ENCODE measurements at regions not wholly inside any gene's neighbourhood (a gene's known extent, or its start where the extent isn't known, plus 50 kb on each side); places are given as distances from the start of the nearest gene placed in this dataset.
"Not testable (repeated sequence)": the region's sequence is repeated elsewhere in the genome, so short reads cannot be mapped to it uniquely, and the experiment has no call there.

DNA sequence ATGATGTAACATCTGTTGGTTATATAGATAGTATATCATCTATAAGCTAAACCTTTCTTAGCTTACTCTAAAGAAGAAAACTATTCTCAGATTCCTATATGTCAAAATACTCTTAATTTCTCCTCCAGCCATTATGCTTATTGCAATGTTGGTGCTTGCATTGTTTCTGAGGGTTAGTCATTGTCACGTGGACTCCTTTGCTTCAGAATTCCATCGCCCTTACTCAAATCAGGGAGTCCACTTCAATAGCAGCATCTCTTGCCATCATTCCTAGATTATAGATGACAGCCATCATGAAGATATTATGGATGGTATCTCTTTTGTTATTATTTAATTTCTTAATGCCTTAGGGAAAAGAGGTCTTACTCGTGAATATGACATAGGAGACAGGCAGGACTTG is 776.1 kb downstream of the TENT5A start:
- no peak overlapping the region for H3K4me3 ChIP-seq
- no peak overlapping the region for H3K27ac ChIP-seq

DNA sequence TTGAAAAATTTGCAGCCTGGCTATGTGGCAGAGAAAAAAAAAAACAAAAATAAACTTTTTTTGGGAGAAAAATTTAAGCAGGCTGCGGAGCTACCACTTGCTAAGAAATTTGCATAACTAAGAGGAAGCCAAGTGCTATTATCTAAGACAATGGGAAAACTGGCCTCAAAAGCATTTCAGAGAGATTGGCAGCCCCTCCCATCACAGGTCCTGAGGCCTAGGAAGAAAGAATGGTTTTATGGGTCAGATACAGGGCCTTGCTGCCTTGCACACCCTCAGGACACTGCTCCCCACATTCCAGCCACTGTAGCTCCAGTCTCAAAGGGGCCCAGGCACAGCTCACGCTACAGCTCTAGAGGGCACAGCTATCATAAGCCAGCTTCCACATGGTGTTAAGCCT is 777.9 kb downstream of the TENT5A start:
- H3K4me3 ChIP-seq = no peak overlapping the region
- H3K27ac ChIP-seq = no peak overlapping the region

DNA sequence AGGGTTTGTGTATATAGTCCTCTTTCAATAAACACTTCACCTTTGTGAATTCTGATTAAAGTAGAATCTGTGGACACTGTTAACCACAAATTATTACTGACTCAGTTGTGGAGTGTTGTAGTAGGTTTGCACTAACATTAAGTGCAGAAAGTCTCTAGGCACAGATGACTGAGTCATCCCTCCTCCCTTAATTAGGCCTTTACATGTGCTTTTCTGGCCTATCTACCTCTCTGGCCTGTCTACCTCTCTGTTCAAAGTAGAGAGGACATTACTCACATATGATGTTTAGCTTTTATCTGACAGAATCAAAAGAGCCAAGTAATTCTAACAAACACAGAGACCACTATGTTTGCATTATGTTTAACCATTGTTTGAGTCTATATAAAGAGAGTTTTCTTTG is 783.0 kb downstream of the TENT5A start:
- Histone ChIP-seq H3K27ac (no peak overlapping the region), H3K4me3 (no peak overlapping the region)

DNA sequence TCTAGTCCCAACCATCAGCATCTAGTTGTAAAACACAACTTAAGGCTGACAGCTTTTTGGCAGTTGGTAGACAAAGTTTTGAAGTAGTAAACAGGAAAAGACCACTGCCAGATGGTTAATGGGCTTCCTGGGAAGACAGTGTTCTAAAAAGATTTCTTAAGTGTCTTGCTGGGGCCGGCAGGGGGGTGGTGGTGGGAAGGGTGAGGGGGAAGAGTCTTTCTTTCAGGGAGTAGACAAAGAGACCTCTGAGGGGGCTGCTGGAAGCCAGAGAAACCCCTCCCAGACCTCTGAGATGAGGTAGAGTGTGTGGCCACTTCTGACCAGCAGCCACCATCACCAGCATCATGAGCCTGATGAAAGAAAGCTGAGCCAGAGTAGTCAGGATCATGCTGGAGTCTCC is 784.9 kb downstream of the TENT5A start:
- Histone ChIP-seq H3K27ac (no peak overlapping the region), H3K4me3 (no peak overlapping the region)

DNA sequence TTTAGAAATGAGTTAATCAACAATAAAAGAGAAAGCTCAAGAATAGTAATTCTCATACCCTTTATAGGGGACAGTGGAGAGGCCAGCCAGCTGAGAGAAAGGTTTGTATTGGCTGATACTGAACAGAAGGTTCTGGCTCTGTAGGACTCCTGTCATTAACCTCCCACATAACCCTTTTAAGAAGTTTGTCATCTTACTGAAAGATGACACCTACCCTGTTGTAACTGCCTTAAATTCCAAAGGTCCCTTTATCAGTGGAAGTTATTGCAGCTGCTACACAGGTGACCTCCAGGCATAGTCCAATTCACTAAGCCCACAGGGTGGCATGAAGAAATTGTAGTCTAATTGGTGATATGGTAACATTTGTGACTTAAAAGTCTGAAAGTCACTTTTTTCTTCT is 790.1 kb downstream of the TENT5A start:
- H3K4me3 ChIP-seq = no peak overlapping the region
- H3K27ac ChIP-seq = no peak overlapping the region

DNA sequence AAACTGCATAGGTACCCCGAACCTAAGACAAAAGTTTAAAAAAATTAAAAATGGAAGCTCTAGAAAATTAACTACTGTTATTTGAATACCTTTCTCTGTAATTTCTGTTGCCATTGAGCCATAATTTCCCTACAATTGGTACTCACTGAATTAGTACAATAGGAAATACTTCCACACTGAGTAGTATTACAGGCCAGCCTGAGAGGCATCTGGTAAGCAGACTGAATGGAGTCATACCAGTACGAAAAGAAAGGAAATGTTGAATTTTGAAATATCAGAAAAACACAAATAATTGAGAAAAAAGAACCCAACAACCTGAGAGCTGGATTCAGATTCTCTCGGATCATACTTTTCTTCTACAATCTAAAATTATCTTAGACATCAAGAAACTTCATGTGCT is 791.3 kb downstream of the TENT5A start:
- H3K27ac ChIP-seq = no peak overlapping the region
- H3K4me3 ChIP-seq = no peak overlapping the region

DNA sequence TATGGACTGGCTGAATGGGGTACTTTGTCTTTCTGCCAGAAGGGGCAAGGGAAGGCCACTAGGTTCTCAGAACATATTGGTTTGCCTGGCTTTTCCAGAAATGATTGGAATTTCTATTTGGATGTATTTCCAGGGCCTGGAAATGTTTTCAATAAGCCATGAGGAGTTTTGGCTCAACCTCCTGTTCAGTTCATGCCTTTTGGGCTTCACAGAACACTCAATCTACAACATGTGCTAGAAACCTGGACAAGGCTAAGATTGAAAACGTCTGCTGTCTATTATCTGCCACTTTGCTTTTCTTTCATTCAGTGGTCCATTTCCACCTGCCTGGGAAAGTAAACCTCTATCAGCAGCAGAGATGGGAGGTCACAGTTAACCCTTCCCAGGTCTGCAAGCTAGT is 793.4 kb downstream of the TENT5A start:
- H3K4me3 ChIP-seq = no peak overlapping the region
- peak overlapping the region in 1 of 21 experiments; percentile 37 for H3K27ac ChIP-seq

DNA sequence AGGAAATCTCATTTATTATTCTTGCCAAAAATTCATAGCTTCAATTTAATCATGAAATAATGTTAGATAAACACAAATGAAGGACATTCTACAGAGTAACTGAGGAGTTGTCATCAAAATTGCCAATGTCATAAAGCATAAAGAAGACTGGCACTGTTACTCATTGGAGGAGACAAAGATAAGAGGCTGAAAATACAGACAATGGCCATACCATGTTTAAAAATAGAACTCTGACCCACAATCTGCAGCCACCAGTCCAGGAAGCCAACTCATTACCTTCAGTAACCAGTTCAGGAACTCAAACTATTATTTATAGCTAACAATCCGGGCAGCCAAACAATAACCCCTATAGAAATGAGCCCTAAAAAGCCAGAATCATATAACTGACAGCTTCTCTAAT is 795.6 kb downstream of the TENT5A start:
- Histone ChIP-seq H3K4me3 (no peak overlapping the region), H3K27ac (no peak overlapping the region)

DNA sequence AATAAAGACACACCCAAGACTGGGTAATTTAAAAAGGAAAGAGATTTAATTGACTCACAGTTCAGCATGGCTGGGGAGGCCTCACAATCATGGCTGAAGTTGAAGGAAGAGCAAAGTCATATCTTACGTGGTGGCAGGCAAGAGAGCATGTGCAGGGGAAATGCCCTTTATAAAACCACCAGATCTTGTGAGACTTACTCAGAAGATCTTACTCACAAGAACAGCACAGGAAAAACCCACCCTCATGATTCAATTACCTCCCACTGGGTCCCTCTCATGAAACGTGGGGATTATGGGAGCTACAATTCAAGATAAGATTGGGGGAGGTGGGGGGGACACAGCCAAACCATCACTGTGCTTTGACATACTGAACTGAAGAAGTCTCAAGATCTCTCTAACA is 800.0 kb downstream of the TENT5A start:
- H3K4me3 ChIP-seq = not testable (repeated sequence)

DNA sequence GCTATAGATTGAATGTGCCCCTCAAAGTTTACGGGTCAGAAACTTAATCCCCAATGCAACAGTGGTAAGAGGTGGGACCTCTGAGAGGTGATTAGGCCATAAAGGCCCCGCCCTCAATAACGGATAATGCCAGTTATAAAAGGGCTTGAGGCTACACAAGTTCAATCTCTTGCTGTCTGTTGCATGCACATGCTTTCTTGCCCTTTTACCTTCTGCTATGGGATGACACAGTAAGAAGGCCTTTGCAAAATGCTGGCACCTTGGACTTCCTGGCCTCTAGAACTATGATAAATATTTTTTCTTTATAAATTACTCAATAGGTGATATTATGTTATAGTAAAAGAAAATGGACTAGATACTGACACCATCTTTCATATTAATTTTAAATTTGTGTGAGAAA is 806.1 kb downstream of the TENT5A start:
- H3K4me3 ChIP-seq = no peak overlapping the region
- no peak overlapping the region for H3K27ac ChIP-seq

More for the DNA sequence above, 800.0 kb downstream of the TENT5A start:
- not testable (repeated sequence) for H3K27ac ChIP-seq

DNA sequence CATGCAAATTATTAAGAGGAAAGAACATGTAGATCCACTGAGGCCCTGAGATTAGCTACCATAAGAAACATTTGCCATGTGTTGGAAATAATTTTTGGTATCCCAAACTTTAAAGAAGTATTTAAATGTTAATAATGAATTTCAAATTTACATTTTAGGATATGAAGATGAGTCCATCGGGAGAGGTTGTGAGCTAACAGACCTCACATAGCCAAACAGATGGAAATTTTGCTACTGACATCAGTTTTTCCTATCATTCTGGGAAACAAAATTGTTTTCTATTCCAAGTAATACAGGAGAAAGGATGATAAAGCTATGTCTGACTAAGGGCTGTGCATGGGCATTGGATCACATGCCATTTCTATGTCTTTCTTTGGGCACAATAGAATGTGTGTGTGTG is 809.6 kb downstream of the TENT5A start:
- no peak overlapping the region for H3K4me3 ChIP-seq
- no peak overlapping the region for H3K27ac ChIP-seq

DNA sequence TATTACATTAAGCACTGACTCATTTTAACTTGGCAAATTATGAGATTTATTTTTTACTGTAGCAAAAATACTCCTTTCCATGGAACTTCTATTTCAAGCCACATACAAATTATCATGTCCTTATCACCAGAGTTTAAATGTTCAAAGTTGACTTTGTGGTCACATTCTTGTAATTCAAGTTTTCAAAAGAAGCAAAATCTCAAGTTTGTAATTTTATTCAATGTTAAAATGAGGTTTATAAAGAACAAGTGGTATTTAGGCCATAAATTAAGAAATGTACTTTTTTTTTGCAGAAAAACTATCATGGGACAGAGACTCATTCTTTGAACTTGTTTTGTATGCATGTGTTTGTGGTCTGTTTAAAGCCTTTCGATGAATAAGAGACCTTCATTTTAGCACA is 811.5 kb downstream of the TENT5A start:
- H3K27ac ChIP-seq = no peak overlapping the region
- no peak overlapping the region for H3K4me3 ChIP-seq

DNA sequence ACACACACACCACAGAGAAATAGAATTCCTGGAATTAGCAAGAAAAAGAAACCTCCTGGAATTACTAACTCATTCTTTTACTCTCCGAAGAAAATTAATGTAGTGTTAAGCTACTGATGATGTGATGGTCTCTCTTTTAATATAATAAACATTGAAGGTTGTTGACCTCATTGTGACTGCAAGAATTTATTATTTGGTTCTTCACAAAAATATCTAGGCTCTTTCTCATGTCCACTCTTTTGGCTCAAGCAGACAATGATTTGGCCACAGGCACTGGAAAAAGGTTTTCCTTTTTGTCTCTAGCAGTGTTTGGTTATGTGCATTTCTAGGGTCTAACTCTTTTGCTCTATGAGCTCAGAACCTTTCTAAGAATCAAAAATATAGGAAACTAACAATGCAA is 811.9 kb downstream of the TENT5A start:
- Histone ChIP-seq H3K27ac (no peak overlapping the region), H3K4me3 (no peak overlapping the region)

DNA sequence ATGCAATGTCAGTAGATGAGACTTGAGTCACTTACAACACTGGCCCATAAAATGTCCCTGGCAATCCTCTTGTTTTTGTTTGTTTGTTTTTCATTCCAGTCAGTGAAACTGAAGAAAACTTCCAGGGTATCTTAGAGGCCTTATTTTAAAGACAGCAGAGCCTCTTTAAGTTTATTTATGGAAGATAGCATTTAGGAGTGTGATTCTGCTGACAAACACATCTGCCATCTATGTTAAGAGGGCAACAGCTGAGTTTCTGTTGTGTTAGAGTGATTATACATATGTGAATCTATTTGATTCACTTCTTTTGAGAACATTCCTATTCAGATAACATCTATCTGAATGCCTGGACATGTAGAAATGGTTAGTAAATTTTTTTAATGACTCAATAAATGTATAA is 812.6 kb downstream of the TENT5A start:
- Histone ChIP-seq H3K4me3 (no peak overlapping the region), H3K27ac (no peak overlapping the region)

DNA sequence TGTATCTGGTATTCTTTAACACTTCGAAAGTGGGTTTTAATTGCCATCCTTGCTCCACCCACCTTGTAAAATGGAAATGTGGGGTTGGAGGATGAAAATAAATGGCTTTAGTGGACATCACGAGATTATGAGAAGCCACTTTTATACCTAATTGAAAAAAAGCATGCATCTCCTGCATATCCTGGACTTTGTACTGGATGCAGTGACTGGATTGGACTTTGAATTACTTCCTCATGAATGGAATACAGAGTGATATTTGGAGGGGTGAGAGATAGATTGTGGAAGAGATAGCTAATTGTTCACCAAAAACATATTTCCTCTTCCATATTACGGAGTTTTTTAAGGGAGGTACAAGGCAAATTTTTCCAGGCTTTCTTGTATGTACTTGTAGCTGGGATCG is 813.0 kb downstream of the TENT5A start:
- H3K4me3 ChIP-seq = no peak overlapping the region
- no peak overlapping the region for H3K27ac ChIP-seq

DNA sequence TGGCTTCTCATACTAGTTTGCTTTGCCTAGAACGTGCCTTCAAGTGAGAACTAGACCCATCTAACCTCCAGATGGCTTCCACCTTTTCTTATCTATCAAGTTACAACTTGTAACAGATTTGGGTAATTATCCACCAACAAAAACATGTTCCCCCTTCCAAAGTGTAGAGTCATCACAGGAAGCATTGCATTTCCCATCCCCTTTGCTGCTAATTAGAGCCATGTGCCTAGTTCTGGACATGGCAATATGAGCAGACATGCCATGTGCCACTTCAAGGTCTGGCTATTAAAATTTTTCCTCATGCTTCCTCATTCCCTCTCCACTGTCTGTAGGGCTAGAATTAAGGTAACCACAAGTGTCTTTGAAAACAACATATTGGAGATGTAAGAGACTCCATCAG is 814.4 kb downstream of the TENT5A start:
- Histone ChIP-seq H3K4me3 (no peak overlapping the region), H3K27ac (no peak overlapping the region)

DNA sequence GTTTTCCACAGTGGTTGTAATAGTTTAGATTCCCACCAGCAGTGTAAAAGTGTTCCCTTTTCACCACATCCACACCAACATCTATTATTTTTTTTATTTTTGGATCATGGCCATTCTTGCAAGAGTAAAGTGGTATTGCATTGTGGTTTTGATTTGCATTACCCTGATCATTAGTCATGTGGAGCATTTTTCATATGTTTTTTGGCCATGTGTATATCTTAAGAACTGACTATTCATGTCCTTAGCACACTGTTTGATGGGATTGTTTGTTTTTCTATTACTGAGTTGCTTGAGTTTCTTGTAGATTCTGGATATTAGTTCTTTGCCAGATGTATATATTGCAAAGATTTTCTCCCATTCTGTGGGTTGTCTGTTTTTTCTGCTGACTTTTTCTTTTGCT is 820.1 kb downstream of the TENT5A start:
- no peak overlapping the region for H3K27ac ChIP-seq
- no peak overlapping the region for H3K4me3 ChIP-seq

DNA sequence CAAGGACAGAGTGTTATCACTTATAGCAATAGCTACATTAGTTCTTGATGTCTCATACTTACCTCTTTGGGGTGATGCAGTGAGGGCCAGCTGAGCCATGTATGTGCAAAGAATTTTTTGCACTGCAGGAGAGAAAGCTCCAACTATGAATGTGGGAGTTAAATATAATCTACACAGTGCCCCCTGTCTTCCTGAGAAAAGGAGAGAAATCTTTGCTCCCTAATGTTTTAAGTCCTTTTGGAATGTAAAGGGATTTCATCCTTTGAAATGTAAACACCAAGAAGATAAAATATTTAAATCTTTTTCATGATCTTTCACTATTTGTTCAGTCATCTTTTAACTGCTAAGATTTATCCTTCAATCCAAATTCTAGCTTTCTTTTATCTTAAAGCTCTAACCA is 822.1 kb downstream of the TENT5A start:
- no peak overlapping the region for H3K27ac ChIP-seq
- H3K4me3 ChIP-seq = no peak overlapping the region

DNA sequence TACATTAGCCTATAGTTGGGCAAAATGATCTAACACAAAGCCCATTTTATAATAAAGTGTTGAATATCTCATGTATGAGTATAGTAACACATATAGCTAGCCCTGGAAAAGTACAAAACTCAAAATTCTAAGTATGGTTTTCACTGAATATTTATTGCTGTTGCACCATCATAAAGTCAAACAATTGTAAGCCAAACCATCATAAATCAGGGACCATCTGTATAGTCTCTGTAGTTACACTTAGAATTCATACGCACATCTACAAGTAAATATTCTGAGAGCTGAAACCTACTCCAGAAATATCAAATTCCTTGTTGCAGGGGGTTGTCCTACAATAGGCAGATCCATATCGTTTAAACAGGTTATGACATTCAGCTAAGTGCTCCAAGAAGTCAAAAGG is 817.3 kb downstream of the BCKDHB start:
- H3K4me3 ChIP-seq = no peak overlapping the region
- H3K27ac ChIP-seq = no peak overlapping the region

DNA sequence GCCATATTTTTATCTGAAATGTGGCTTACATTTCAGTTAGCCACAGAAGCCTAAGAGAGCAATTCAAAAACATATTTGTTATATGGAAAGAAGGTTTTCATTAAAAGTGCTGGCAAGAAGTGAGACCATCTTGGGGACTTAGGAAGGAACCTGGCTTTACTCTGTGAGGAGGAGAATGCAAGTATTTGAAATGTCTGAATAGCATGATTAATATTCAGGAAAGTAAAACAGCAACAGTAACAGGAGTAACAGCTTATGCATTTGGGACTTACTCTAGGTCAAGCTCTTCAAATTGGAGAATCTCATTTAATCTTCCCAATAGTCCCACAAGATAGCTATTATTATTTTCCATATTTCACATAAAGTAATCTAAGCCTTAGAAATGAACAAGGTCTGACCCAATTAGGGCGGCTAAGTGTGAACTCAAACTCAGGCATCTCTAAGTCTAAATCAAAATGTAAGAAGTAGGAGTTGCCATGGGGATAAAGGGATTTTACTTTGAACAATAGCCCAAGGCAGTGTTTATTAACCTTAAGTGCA is 816.5 kb downstream of the BCKDHB start:
- no peak overlapping the region for H3K4me3 ChIP-seq
- no peak overlapping the region for H3K27ac ChIP-seq

DNA sequence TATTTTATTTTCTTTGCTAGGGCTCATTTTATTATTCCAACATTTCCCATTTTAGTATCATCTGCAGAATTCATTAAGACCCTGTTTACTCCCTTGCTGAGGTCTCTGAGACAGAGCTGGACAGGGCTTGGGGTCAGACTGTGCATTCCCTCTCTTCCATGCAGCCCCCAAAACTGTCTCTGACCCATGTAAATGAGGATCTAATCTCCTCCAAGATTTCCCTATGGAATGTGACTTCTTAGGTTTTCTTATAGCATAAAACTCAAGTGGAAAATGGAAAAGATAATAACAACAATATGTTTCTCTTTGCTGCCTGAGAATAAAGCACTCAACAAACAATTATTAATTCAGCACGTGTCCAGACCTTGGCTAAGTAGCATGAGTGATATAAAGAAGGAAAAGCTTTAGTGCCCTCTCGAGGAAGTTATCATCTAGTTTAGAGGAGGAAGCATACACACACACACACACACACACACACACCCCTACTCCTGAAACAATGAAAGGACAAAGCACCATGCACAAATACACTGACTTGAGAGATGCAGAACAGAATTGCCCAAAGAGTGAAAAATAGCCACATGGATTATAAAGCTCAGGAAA is 815.5 kb downstream of the BCKDHB start:
- H3K4me3 ChIP-seq = no peak overlapping the region
- H3K27ac ChIP-seq = no peak overlapping the region

DNA sequence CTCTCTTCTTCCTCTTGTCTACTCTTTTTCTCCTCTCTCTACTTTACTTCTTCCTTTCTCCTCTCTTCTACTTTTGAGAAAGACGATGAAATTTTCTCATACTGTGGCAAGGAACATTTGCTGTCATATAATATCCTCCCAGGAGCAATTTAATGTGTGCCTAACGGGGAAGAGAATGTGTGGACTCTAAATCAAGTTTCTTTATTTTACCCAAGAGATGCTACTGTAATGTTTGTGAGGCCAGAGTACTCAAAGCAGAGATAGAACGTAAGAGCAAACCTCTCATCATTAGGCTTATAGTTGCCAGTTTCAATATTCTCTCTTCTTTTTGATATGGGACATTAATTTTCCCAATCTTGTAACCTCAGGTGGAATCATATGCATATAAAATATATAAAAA is 801.4 kb downstream of the BCKDHB start:
- Histone ChIP-seq H3K27ac (no peak overlapping the region), H3K4me3 (no peak overlapping the region)

Data from skin epidermis (tissue), 12 donors.